Stimulated activated CD4-positive, alpha-beta T cell treated with anti-CD3 and anti-CD28 coated beads, TNF-alpha, amount 100 ng/mL, for 24 hours (primary cell): ENCODE measurements at regions not wholly inside any gene's neighbourhood (a gene's known extent, or its start where the extent isn't known, plus 50 kb on each side); places are given as distances from the start of the nearest gene placed in this dataset.

Experiments
- DNase-seq, 3 experiments: peaks; one replicate each; pipeline ENCODE4 v3.0.0-alpha.2; 2020; ENCODE audit warnings: low read depth in 3 of 3

GRCh38 chr13:24050292-24050711, 110.2 kb upstream of the SPATA13 start:
- DNase-seq = no peak

DNA sequence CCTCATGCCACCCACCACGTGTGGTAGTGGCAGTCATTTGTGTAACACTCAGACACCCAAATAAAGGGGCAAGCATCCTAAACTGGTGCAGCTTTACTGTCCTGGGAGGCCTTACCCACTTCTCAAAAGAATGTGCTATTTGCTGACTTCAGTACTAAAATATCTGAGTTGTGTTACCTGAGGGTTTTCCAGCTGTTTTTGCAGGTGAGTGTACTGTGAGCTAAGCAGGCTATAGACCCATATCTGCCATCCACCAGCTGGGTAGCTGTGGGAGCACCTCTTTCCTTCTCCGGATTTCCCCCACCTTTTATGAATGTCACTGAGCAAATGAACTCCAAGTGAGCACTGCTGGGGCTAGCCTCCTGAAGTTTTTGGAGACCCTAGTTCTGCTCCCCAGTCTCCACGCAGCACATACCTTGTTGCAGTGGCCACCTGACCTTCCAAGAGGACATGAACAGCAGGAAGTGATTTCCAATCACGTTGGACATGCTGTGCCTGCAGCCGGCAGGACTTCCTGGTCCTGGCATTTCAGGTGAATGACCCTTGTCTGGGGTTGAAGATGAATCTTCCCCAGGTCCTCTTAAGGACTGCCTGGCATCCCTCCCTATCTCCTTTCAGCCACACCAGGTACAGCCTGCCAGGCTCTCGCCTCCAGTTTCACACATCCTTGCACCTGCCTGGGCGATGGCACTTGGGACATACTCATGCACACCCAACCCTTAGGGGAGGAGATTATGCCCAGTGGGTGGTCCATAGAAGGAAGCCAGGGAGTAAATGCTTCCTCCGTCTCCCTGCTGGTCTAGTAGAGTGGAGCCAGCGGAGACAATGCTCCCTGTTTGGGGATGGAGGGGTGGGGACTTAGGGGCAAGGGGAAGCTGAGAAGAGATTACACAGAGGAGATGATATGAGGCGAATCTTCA, 109.5 kb upstream of the SPATA13 start:
- no peak for DNase-seq

- DNase-seq = no peak
Observed at GRCh38 chr13:24052547-24053518, 107.7 kb upstream of the SPATA13 start.

DNA sequence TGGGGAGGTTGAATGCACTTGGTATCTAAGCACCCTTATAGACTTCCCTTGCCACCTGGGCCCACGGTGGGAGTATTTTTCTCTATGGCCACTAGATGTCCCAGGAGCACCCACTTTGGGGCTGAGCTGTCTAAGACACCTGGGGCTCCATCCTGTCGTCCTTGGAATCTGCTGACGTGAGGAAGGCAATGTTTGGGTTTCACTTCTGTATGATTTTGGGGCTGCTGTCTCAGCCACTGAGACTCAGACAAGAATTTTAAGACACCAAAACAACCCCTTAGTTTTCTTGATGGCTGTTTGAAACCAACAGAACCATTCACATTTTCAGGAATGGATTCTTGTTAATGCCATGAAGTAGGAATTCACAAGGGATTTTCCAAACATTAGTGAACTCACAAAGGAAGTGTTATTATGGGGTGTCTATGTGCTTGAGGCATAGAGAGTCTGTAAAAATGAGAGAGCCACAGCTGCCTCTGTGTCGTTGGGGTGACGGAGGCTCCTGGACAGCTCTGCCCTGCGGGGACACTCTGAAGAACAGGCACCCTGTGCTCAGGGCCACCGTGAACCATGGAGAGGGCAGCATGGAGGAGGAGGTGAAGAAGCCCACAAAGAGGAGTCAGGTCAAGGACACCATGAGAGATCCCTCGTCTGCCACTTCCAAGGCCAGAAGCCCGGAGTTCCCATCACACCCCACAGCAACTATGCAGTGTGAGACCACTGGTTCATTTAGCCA, 106.8 kb upstream of the SPATA13 start:
- peak; percentile 26 to 57 (median 37) for DNase-seq

DNA sequence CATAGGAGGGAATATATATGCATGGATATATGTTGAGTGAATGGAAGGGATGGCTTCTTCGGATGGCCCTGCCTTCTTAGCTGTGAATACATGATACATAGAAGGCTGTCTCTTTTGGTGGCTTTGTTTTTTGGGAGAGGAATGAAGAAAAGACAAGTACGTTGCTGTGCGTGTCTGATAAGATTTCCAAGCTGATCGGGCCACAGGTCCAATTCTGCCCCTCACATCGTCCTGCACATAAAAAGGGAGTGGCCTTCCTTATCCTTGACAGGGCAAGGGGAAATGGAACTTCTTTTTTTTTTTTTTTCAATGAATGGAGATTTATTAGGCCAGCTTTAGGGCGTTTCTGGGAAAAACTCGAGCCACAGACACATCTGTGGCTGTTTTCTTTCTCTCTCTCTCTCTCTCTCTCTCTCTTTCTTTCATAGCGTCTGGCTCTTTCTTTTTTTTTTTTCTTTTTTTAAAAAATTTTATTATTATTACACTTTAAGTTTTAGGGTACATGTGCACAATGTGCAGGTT, 103.8 kb upstream of the SPATA13 start:
- no peak for DNase-seq

GRCh38 chr13:24060993-24061392, 99.5 kb upstream of the SPATA13 start:
- no peak for DNase-seq

GRCh38 chr13:24063281-24063877, 97.1 kb upstream of the SPATA13 start:
- DNase-seq = no peak

DNA sequence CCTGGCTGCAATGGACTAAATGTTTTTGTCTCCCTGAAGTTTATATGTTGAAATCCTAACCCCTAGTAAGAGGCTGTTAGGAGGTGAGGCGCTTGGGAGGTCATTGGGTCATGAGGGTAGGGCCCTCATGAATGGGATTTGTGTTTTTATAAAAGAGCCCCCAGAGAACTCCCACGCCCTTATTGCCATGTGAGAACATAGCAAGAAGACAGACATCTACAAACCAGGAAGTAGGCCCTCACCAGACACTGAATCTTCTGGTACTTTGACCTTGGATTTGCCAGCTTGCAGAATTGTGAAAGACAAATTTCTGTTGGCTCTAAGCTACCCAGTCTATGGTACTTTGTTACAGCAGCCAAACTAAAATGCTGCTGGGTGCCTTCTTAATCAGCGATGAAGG, 96.1 kb upstream of the SPATA13 start:
- DNase-seq = no peak

GRCh38 chr13:24065176-24065575, 95.3 kb upstream of the SPATA13 start:
- no peak for DNase-seq

- DNase-seq = no peak
Observed at GRCh38 chr13:24066405-24067295, 93.9 kb upstream of the SPATA13 start.

DNA sequence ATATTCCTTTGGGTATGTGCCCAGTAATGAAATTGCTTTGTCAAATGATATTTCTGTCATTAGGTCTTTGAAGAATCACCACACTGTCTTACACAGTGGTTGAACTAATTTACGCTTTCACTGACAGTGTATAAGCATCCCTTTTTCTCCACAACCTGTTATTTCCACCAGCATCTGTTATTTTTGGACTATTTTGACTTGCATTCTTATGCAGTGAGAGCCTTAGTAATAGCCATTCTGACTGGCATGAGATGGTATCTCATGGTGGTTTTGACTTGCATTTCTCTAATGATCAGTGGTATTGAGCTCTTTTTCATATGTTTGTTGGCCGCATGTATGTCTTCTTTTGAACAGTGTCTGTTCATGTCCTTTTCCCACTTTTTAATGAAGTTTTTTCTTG, 92.0 kb upstream of the SPATA13 start:
- no peak for DNase-seq

DNA sequence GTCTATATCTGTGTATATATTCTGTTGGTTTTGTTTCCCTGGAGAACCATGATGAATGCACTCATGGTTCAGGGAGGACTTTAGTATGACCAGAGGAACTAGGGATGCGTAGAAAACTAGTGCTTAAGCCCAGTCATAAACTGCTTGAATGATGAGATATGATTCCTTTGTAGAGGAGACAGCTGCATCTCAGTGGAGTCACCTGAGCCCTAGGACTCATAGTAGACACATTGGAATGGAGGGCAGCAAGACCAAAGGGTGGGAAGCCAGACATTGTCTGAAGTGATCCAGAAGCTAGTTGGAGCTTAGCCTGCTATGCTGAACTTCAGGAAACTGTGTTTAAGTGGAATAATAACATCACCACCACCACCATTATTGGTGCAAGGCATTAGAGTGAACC, 89.5 kb upstream of the SPATA13 start:
- DNase-seq = no peak

DNA sequence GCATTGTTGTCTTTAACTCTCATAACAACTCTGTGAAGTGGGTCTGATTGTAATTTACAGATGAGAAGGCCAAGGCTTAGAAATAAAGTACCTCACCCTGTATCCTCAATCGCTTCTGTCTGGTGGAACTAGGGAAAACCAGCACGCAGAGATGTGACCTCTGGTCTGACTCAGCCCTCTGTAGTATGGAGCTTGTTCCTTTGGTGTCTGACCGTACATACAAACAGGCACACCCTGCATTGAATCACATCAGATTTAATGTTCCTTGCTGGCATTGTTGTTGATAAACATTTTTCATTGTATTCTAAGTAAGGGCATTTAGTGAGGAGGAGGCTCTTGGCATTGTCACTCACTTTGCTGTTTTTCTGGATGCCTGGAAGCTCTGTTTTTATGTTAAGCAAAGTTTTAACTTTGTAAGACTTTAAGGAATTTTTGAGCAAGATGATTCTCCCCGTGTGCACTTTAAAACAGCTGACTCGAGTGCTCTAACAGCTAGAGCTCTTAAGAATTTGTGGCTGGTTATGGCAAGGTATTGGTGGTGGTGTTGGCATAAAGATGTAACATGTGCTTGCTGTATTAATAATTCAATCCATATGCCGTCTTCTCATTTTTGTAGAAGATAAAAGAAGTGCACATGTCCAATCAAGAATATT, 89.0 kb upstream of the SPATA13 start:
- DNase-seq = no peak

- no peak for DNase-seq
Observed at GRCh38 chr13:24073657-24074056, 86.9 kb upstream of the SPATA13 start.

DNA sequence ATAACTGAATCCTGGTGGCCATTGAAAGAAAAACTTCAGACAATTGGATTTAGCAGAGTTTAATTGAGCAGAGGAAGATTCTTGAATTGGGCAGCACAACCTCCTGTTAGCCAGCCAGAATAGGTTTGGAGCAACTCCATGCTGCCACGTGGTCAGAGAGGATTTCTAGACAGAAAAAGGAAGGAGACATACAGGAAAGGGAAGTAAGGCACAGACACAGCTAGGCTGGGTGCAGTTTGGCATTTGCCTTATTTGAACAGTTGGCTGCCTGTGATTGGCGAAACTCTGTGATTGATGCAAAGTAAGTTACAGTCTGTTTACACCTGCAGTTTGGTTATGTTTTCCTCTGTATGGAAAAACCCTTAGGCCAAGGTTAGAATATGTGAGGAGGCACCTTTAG, 85.8 kb upstream of the SPATA13 start:
- DNase-seq = no peak

GRCh38 chr13:24075137-24075975, 85.2 kb upstream of the SPATA13 start:
- no peak for DNase-seq

- no peak for DNase-seq
Observed at GRCh38 chr13:24076109-24076508, 84.4 kb upstream of the SPATA13 start.

GRCh38 chr13:24076636-24077035, 83.9 kb upstream of the SPATA13 start:
- no peak for DNase-seq

- DNase-seq = no peak
Observed at GRCh38 chr13:24080134-24080533, 80.4 kb upstream of the SPATA13 start.
